HepG2 (cell line): ENCODE measurements at regions not wholly inside any gene's neighbourhood (a gene's known extent, or its start where the extent isn't known, plus 50 kb on each side); places are given as distances from the start of the nearest gene placed in this dataset.

ENCODE experiments used
- ARID5B ChIP-seq: IDR thresholded peaks from 2 replicates; pipeline ENCODE4 v1.4.0; 2020; ENCODE audit warnings: mild to moderate bottlenecking, missing genetic modification reagents
- BCL6 ChIP-seq: IDR thresholded peaks from 2 replicates; pipeline ENCODE4 v1.6.1; 2016; ENCODE audit warnings: missing genetic modification reagents, missing compliant biosample characterization
- BORCS8-MEF2B ChIP-seq: sonication (generic); formaldehyde crosslinking; IDR thresholded peaks from 2 replicates; pipeline ENCODE4 v1.8.0; 2022; ENCODE audit warnings: mild to moderate bottlenecking, missing genetic modification reagents
- DNMT3B ChIP-seq: conservative IDR thresholded peaks from 2 replicates; pipeline ENCODE4 v1.6.1; 2016; ENCODE audit warnings: missing biosample characterization, control low read depth
- DPF2 ChIP-seq: sonication (generic); formaldehyde crosslinking; IDR thresholded peaks from 2 replicates; pipeline ENCODE4 v1.4.0; 2020; ENCODE audit warnings: mild to moderate bottlenecking, low read depth, missing genetic modification reagents, borderline replicate concordance
- FOXO1 ChIP-seq: sonication (generic); formaldehyde crosslinking; IDR thresholded peaks from 2 replicates; pipeline ENCODE4 v1.4.0; 2020; ENCODE audit warnings: missing genetic modification reagents
- GATAD1 ChIP-seq: IDR thresholded peaks from 2 replicates; pipeline ENCODE4 v1.6.1; 2016; ENCODE audit warnings: missing genetic modification reagents, missing compliant biosample characterization
- HDAC6 ChIP-seq: fragments of 200-600 bp; sonication (generic); IDR thresholded peaks from 2 replicates; pipeline ENCODE4 v1.7.0; 2017; ENCODE audit warnings: mild to moderate bottlenecking, antibody characterized with exemption, low read length, low read depth
- KAT2B ChIP-seq: fragments of 150-350 bp; IDR thresholded peaks from 2 replicates; pipeline ENCODE4 v1.6.1; 2014; ENCODE audit warnings: low read depth, low read length, borderline replicate concordance
- NFKB2 ChIP-seq: sonication (generic); formaldehyde crosslinking; IDR thresholded peaks from 2 replicates; pipeline ENCODE4 v1.4.0; 2020; ENCODE audit warnings: missing genetic modification reagents, borderline replicate concordance
- PHF5A ChIP-seq: IDR thresholded peaks from one replicate; pipeline ENCODE4 v1.6.1; 2018; ENCODE audit warnings: low read depth, missing genetic modification reagents; ENCODE audit not compliant: unreplicated experiment
- RARG ChIP-seq: sonication (generic); formaldehyde crosslinking; IDR thresholded peaks from 2 replicates; pipeline ENCODE4 v1.4.0; 2020; ENCODE audit warnings: low read depth, mild to moderate bottlenecking, missing genetic modification reagents
- RNF219 ChIP-seq: sonication (generic); formaldehyde crosslinking; IDR thresholded peaks from 2 replicates; pipeline ENCODE4 v1.5.0; 2020; ENCODE audit warnings: mild to moderate bottlenecking, missing genetic modification reagents
- RXRB ChIP-seq: IDR thresholded peaks from 2 replicates; pipeline ENCODE4 v1.6.1; 2016; ENCODE audit warnings: borderline replicate concordance, missing genetic modification reagents, missing compliant biosample characterization
- XRCC5 ChIP-seq: fragments of 200-400 bp; formaldehyde crosslinking; optimal IDR thresholded peaks from 2 replicates; pipeline ENCODE3; 2017; ENCODE audit warnings: mild to moderate bottlenecking, low read length
- ZFP41 ChIP-seq: sonication (generic); formaldehyde crosslinking; IDR thresholded peaks from 2 replicates; pipeline ENCODE4 v1.4.0; 2020; ENCODE audit warnings: mild to moderate bottlenecking, missing genetic modification reagents, borderline replicate concordance
- ZNF674 ChIP-seq: sonication (generic); formaldehyde crosslinking; IDR thresholded peaks from 2 replicates; pipeline ENCODE4 v1.5.0; 2020; ENCODE audit warnings: low read depth, mild to moderate bottlenecking, missing genetic modification reagents
- TF ChIP-seq, protein P1 (sequence below): sonication (generic); formaldehyde crosslinking; IDR thresholded peaks from 2 replicates; pipeline ENCODE4 v1.5.1; 2020; ENCODE audit warnings: mild to moderate bottlenecking, missing genetic modification reagents, borderline replicate concordance
- TF ChIP-seq, protein P2 (sequence below): sonication (generic); formaldehyde crosslinking; IDR thresholded peaks from 2 replicates; pipeline ENCODE4 v1.4.0; 2020; ENCODE audit warnings: missing genetic modification reagents
- TF ChIP-seq, protein P3 (sequence below): sonication (generic); formaldehyde crosslinking; IDR thresholded peaks from 2 replicates; pipeline ENCODE4 v1.5.0; 2020; ENCODE audit warnings: mild to moderate bottlenecking, low read depth, missing genetic modification reagents, borderline replicate concordance

- TF ChIP-seq, protein P1, sequence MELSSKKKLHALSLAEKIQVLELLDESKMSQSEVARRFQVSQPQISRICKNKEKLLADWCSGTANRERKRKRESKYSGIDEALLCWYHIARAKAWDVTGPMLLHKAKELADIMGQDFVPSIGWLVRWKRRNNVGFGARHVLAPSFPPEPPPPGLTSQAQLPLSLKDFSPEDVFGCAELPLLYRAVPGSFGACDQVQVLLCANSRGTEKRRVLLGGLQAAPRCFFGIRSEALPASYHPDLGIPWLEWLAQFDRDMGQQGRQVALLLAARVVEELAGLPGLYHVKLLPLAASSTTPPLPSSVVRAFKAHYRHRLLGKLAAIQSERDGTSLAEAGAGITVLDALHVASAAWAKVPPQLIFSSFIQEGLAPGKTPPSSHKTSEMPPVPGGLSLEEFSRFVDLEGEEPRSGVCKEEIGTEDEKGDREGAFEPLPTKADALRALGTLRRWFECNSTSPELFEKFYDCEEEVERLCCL (CRISPR knock-in tag) = no peak
- TF ChIP-seq BORCS8-MEF2B (CRISPR knock-in tag) (no peak), ZNF674 (CRISPR knock-in tag) (no peak), RNF219 (CRISPR knock-in tag) (no peak), ARID5B (CRISPR knock-in tag) (peak; percentile 81), ZFP41 (CRISPR knock-in tag) (no peak), DPF2 (CRISPR knock-in tag) (no peak), HDAC6 (no peak), GATAD1 (CRISPR knock-in tag) (no peak), FOXO1 (CRISPR knock-in tag) (peak; percentile 59; the same call in 1 of the 2 replicates), RXRB (CRISPR knock-in tag) (peak; percentile 86), RARG (CRISPR knock-in tag) (no peak), PHF5A (CRISPR knock-in tag) (no peak), DNMT3B (CRISPR knock-in tag) (peak; percentile 53; the same call in 1 of the 2 replicates), NFKB2 (no peak), KAT2B (no peak), BCL6 (CRISPR knock-in tag) (peak; percentile 54), XRCC5 (no peak)
- TF ChIP-seq, protein P2, sequence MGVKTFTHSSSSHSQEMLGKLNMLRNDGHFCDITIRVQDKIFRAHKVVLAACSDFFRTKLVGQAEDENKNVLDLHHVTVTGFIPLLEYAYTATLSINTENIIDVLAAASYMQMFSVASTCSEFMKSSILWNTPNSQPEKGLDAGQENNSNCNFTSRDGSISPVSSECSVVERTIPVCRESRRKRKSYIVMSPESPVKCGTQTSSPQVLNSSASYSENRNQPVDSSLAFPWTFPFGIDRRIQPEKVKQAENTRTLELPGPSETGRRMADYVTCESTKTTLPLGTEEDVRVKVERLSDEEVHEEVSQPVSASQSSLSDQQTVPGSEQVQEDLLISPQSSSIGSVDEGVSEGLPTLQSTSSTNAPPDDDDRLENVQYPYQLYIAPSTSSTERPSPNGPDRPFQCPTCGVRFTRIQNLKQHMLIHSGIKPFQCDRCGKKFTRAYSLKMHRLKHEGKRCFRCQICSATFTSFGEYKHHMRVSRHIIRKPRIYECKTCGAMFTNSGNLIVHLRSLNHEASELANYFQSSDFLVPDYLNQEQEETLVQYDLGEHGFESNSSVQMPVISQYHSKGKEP (CRISPR knock-in tag) = no peak
- TF ChIP-seq, protein P3, sequence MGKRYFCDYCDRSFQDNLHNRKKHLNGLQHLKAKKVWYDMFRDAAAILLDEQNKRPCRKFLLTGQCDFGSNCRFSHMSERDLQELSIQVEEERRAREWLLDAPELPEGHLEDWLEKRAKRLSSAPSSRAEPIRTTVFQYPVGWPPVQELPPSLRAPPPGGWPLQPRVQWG (CRISPR knock-in tag) = no peak
Measured at GRCh38 chr2:100692381-100692780, 127.6 kb upstream of the NPAS2 start (continued).
